GM23338 (cell line): ENCODE measurements at regions not wholly inside any gene's neighbourhood (a gene's known extent, or its start where the extent isn't known, plus 50 kb on each side); places are given as distances from the start of the nearest gene placed in this dataset.

Source experiments
- CTCF ChIP-seq, 2 experiments: fragments of 200-600 bp in 1 of 2; sonication (generic) in 1 of 2; conservative IDR thresholded peaks; 2 replicates each; pipeline versions ENCODE4 v1.5.1 to v1.6.1; 2016 to 2017; ENCODE audit warnings: antibody characterized with exemption in 2 of 2, low read depth in 2 of 2, mild to moderate bottlenecking in 2 of 2, moderate library complexity in 1 of 2
- EZH2 ChIP-seq: fragments of 200-600 bp; sonication (generic); IDR thresholded peaks from one replicate; pipeline ENCODE4 v1.8.0; 2017; ENCODE audit warnings: antibody characterized with exemption, mild to moderate bottlenecking, low read depth; ENCODE audit not compliant: unreplicated experiment

- no peak for TF ChIP-seq CTCF (conservative IDR thresholded peaks at IDR 0.05; ENCODE audit: low read depth in 2 of 2)
- no peak for TF ChIP-seq EZH2
These were observed 410.8 kb upstream of the PDE3A start for GRCh38 chr12:19957308-19958125.
